GM13977 (cell line): ENCODE measurements at regions not wholly inside any gene's neighbourhood (a gene's known extent, or its start where the extent isn't known, plus 50 kb on each side); places are given as distances from the start of the nearest gene placed in this dataset.

Source experiments
- DNase-seq: peaks from one replicate; pipeline ENCODE4 v3.0.0; 2012; ENCODE audit warnings: low spot score
- in situ Hi-C: fragments of 300-500 bp; cut with MboI; formaldehyde crosslinking; loops from one replicate; pipeline ENCODE4 v1.12.0; 2022; ENCODE audit warnings: low sequenced_read_pairs, low pct_unique_long_range_greater_than_20kb, mixed read lengths, inconsistent platforms; ENCODE audit not compliant: unreplicated experiment
- TF ChIP-seq, protein P1 (sequence below): IDR thresholded peaks from 2 replicates; pipeline ENCODE4 v1.5.1; 2012; ENCODE audit warnings: mild to moderate bottlenecking, control low read depth; ENCODE audit not compliant: insufficient read depth; ENCODE audit errors: extremely low read depth, missing control alignments

DNA sequence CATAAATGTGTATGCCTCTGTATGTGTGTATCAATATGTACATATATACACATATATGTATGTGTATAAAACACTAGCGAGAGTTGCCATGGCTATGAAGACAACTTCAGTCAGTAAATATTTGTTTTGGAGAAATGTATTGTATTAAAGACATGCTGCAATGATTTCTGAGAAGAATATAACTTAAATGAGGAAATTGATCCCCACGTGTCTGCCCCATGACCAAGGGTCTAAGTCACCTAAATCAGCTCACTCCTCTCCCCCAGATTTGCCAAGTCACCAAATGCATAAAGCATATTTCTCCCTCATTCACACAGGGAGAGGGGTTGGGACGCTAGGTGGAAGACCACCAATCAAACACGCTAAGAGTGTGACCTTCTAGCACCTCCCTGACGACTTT lies 58.3 kb upstream of the LYST start:
- in situ Hi-C loops, result no loop called here
- DNase-seq, result no peak
- TF ChIP-seq, protein P1, sequence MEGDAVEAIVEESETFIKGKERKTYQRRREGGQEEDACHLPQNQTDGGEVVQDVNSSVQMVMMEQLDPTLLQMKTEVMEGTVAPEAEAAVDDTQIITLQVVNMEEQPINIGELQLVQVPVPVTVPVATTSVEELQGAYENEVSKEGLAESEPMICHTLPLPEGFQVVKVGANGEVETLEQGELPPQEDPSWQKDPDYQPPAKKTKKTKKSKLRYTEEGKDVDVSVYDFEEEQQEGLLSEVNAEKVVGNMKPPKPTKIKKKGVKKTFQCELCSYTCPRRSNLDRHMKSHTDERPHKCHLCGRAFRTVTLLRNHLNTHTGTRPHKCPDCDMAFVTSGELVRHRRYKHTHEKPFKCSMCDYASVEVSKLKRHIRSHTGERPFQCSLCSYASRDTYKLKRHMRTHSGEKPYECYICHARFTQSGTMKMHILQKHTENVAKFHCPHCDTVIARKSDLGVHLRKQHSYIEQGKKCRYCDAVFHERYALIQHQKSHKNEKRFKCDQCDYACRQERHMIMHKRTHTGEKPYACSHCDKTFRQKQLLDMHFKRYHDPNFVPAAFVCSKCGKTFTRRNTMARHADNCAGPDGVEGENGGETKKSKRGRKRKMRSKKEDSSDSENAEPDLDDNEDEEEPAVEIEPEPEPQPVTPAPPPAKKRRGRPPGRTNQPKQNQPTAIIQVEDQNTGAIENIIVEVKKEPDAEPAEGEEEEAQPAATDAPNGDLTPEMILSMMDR, result no peak

- in situ Hi-C loops, result no loop called here
- DNase-seq, result no peak
- TF ChIP-seq, protein P1, result no peak
These were observed 56.8 kb upstream of the LYST start for GRCh38 chr1:235923466-235924021.

DNA sequence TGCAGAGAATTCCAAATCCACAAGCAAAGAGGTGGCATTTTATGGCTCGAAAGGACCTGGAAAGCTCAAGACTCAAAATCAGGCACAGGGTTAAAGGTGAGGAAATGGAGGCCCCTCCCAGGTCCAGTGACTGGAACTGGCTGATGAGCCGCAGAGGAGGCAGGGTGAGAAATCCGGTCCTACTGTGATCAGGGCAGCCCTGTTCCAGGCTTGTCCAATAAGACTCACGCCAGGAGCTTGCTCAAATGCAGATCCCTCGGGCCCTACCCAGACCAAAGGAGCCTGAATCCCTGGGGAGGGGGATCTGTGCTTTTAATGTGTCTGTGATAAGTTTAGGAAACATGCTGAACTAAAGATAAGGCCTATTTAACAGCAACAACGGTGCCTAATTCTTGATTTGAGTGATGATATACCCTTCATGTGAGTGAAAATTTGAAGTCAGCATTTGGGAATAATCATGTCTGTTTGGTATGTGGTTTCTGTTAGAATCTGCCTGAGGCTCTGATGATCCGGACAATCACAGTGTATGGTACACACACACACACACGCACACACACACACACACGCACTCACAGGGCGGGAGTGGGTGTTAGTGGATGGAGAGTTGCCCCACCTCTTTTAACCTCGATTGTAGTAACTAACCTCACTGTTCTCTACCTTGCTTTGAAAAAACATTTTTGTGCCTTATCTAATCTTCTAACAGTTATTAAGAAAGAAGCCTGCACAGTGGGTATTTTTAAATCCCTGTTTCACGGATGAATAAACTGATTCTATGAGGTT lies 54.1 kb upstream of the LYST start:
- no peak for DNase-seq
- in situ Hi-C loops, result no loop called here

DNA sequence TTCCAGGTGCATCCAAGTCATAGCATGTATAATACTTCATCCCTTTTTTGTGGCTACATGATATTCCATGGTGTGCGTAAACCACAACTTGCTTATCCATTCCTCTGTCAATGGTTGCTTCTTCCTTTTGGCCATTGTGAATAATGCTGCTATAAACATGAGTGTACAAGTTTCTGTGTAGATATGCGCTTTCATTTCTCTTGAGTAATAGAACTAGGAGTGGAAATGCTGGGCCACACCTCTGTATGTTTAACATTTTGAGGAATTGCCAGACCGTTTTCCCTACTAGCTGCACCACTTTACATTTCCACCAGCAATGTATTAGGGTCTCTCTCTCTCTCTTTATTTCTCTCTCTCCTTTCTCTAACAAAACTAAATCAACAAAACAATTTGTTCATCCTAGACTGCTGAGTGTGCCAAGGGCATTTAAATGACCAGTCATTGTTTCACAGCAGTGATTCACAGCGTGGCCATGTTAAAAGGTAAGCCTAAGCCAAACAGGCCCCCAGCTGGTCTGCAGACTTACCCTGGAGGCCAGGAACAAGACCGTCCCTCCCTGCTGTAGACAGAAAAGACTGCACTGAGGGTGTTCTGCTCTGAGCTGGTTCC lies 53.2 kb upstream of the LYST start:
- in situ Hi-C loops, result no loop called here

More for the DNA sequence above, 54.1 kb upstream of the LYST start:
- TF ChIP-seq, protein P1, result no peak

DNA sequence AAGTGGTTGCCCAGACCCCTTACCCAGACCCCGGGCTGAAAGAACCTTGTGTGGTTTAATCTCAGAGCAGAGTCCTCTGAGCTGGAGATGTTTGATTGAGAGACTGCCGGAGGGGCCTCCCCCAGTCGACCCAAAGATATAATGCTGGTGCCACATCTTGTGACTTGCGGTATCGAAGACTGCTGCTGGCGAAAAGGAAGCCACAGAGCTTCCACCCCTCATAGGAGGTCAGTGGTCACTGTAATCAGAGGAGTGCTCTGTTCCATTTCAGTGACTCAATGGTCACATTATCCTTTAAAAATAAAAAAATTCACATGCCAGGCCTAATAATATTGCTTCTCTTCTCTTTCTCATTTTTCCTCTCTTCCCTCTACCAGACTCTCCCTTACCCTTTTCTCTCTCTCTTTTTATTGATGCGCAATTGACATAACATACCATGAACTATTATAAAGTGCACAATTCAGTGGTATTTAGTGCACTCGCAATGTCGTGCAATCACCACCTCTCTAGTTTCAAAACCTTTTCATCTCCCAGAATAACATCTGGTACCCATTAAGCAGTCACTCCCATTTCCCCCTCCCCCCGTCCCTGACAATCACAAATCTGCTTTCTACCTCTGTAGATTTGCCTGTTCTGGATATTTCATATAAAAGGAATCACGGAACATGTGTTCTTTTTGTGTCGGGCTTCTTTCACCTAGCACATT lies 52.6 kb upstream of the LYST start:
- TF ChIP-seq, protein P1, result no peak
- in situ Hi-C loops, result no loop called here
- no peak for DNase-seq

More for the DNA sequence above, 53.2 kb upstream of the LYST start:
- DNase-seq, result no peak
- TF ChIP-seq, protein P1, result no peak

DNA sequence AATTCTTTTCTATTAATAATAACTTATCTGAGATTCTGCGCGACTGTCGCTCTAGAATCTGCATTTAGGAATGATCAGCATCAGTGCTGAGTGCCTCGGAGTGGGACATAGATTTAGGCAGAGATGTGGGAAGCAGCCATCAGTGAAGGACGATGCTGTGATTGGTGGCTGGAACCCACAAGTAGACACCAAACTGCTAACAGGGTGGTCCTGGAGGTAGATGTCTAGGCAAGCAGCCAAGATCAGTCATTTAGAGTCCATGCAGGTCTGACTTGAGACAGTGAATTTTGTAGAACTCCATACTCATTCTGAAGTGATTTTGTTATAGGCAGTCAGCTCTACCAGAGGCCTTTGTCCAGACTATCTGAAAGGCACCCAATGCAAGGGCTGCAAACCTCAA lies 51.8 kb upstream of the LYST start:
- in situ Hi-C loops, result no loop called here
- DNase-seq, result no peak

More for the DNA sequence above, 51.8 kb upstream of the LYST start:
- TF ChIP-seq, protein P1, result no peak
